Neural progenitor cell (in vitro differentiated cells): ENCODE measurements at regions not wholly inside any gene's neighbourhood (a gene's known extent, or its start where the extent isn't known, plus 50 kb on each side); places are given as distances from the start of the nearest gene placed in this dataset.
"Not testable (repeated sequence)": the region's sequence is repeated elsewhere in the genome, so short reads cannot be mapped to it uniquely, and the experiment has no call there.

Experiments
- CTCF ChIP-seq: fragments of 200-600 bp; sonication (generic); IDR thresholded peaks from 2 replicates; pipeline ENCODE4 v1.5.1; 2017; ENCODE audit warnings: antibody characterized with exemption, mild to moderate bottlenecking
- EZH2 ChIP-seq: fragments of 200-600 bp; sonication (generic); IDR thresholded peaks from 2 replicates; pipeline ENCODE4 v1.6.1; 2017; ENCODE audit warnings: antibody characterized with exemption, mild to moderate bottlenecking, moderate library complexity
- EZH2phosphoT487 ChIP-seq: fragments of 200-600 bp; sonication (generic); IDR thresholded peaks from 2 replicates; pipeline ENCODE4 v1.6.1; 2017; ENCODE audit warnings: antibody characterized with exemption

GRCh38 chr6:66258731-66259487 lies 551.9 kb upstream of the EYS start:
- TF ChIP-seq CTCF, result peak; percentile 34
- TF ChIP-seq EZH2, EZH2phosphoT487: not testable (repeated sequence)
